Astrocyte of the spinal cord (primary cell): ENCODE measurements at regions not wholly inside any gene's neighbourhood (a gene's known extent, or its start where the extent isn't known, plus 50 kb on each side); places are given as distances from the start of the nearest gene placed in this dataset.

Experiments used
- DNase-seq: peaks from one replicate; pipeline ENCODE4 v3.0.0; 2011; ENCODE audit warnings: low read depth, low spot score
- H3K4me3 ChIP-seq: 2 replicates; pipeline ENCODE4 v1.5.1; 2011; ENCODE audit warnings: low read depth, mild to moderate bottlenecking, low read length, moderate library complexity
- CTCF ChIP-seq: IDR thresholded peaks from 2 replicates; pipeline ENCODE4 v1.5.1; 2012; ENCODE audit warnings: low read depth, mild to moderate bottlenecking, low read length, inconsistent platforms
- in situ Hi-C: cut with HindIII; loops from 2 replicates; pipeline ENCODE4 v1.10.0; 2017; ENCODE audit warnings: low sequenced_read_pairs

- in situ Hi-C loops = no loop called here
- no peak overlapping the region for H3K4me3 ChIP-seq
- DNase-seq = no peak
- TF ChIP-seq CTCF = no peak
These were observed 103.6 kb downstream of the HPGD start for GRCh38 chr4:174418640-174419212.

- no peak for DNase-seq
- TF ChIP-seq CTCF = no peak
- in situ Hi-C loops = no loop called here
- no peak overlapping the region for H3K4me3 ChIP-seq
These were observed 113.3 kb downstream of the HPGD start for GRCh38 chr4:174408841-174409552.

DNA sequence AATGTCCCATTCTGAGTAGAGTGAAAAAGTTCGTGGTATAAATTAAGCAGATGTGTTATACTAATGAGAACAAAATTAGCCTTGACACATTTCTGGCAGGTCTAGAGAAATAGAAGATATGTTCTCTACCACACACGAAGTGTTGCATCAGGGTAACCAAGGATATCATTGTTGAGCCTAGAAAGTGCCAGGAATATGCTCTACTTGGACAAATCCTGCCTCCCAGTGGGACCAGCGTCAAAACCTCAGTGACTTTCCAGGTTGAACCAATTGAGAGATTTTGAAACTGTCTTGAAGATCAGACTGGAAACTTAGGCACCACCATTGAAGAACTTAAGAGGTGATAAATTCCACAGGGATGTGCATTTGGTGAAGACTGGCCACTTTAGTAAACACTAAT is 115.9 kb downstream of the HPGD start:
- in situ Hi-C loops = no loop called here
- no peak for TF ChIP-seq CTCF
- H3K4me3 ChIP-seq = no peak overlapping the region
- DNase-seq = no peak

DNA sequence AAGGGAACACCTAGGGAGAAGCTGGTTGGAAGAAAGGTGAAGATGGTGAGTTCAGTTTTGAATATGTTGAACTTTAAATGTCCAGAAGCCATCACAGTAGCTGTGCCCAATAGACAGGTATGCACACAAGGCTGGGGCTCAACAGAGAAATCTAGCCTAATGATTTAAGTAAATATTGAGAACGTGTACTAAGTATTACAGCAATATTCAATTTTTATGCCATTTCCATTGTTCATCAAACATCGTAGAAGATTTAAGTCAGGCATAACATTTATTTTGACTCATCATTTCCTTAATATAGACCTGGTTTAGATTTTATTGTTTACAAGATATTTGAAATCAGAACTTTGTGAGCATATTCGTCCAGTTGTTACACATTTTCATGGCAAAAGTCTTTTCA is 116.4 kb downstream of the HPGD start:
- TF ChIP-seq CTCF = no peak
- DNase-seq = no peak
- in situ Hi-C loops = no loop called here
- H3K4me3 ChIP-seq = no peak overlapping the region

- no peak overlapping the region for H3K4me3 ChIP-seq
- DNase-seq = no peak
- TF ChIP-seq CTCF = no peak
- in situ Hi-C loops = no loop called here
These were observed 117.6 kb downstream of the HPGD start for GRCh38 chr4:174404677-174405076.

DNA sequence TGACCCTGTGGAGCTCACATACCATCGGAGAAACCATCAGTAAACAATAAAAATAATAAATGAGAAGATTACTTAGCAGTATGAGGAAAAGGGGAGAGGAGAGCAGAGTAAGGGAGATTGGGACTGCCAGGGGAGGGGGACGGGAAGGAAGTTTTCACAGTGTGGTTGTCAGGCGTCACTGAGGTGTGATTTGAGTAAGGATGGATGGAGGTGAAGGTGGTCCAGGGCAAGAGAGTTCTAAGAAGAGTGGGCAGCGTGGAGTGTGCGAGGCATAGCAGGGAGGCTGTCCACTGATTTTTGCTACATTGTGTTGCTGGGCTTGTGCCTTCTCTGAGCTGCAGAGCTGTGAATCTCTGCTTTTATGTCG is 119.1 kb downstream of the HPGD start:
- no peak overlapping the region for H3K4me3 ChIP-seq
- no peak for TF ChIP-seq CTCF
- in situ Hi-C loops = no loop called here
- DNase-seq = no peak
